Neural progenitor cell (in vitro differentiated cells): ENCODE measurements at regions not wholly inside any gene's neighbourhood (a gene's known extent, or its start where the extent isn't known, plus 50 kb on each side); places are given as distances from the start of the nearest gene placed in this dataset.
"Not testable (repeated sequence)": the region's sequence is repeated elsewhere in the genome, so short reads cannot be mapped to it uniquely, and the experiment has no call there.

Experiments used
- DNase-seq: peaks from one replicate; pipeline ENCODE4 v3.0.0-alpha.2; 2016; ENCODE audit warnings: low spot score
- H2AFZ ChIP-seq: fragments of 200-600 bp; sonication (generic); replicated peaks from 2 replicates; pipeline ENCODE4 v1.6.1; 2016; ENCODE audit warnings: antibody characterized with exemption
- H3F3A ChIP-seq: fragments of 200-600 bp; sonication (generic); 2 replicates; pipeline ENCODE4 v1.6.1; 2016; ENCODE audit warnings: antibody characterized with exemption, low read depth
- H3K27ac ChIP-seq: fragments of 200-600 bp; sonication (generic); 2 replicates; pipeline ENCODE4 v1.5.1; 2016; ENCODE audit warnings: mild to moderate bottlenecking
- H3K27me3 ChIP-seq: fragments of 200-600 bp; sonication (generic); 2 replicates; pipeline ENCODE4 v1.6.1; 2016; ENCODE audit warnings: mild to moderate bottlenecking, moderate library complexity
- H3K36me3 ChIP-seq: fragments of 200-600 bp; sonication (generic); 2 replicates; pipeline ENCODE4 v1.5.1; 2016
- H3K4me1 ChIP-seq: fragments of 200-600 bp; sonication (generic); 2 replicates; pipeline ENCODE4 v1.6.1; 2016; ENCODE audit warnings: mixed run types
- H3K4me2 ChIP-seq: fragments of 200-600 bp; sonication (generic); 2 replicates; pipeline ENCODE4 v1.6.1; 2016
- H3K4me3 ChIP-seq: fragments of 200-600 bp; sonication (generic); 2 replicates; pipeline ENCODE4 v1.5.1; 2016
- H3K79me2 ChIP-seq: fragments of 200-600 bp; sonication (generic); 2 replicates; pipeline ENCODE4 v1.6.1; 2016; ENCODE audit warnings: low read depth
- H3K9ac ChIP-seq: fragments of 200-600 bp; sonication (generic); 2 replicates; pipeline ENCODE4 v1.6.1; 2016
- H3K9me3 ChIP-seq: fragments of 200-600 bp; sonication (generic); 2 replicates; pipeline ENCODE4 v1.5.1; 2016; ENCODE audit warnings: low read depth
- H4K20me1 ChIP-seq: fragments of 200-600 bp; sonication (generic); 2 replicates; pipeline ENCODE4 v1.6.1; 2016; ENCODE audit warnings: low read depth
- H3K27ac Mint-ChIP-seq: 3 replicates; pipeline ENCODE4 v1.8.0; 2021; ENCODE audit warnings: mixed read lengths
- H3K27me3 Mint-ChIP-seq: 2 replicates; pipeline ENCODE4 v1.8.0; 2022; ENCODE audit warnings: low read depth, mild to moderate bottlenecking, inconsistent platforms, moderate library complexity, mixed read lengths; ENCODE audit not compliant: insufficient read depth
- H3K36me3 Mint-ChIP-seq: 3 replicates; pipeline ENCODE4 v1.8.0; 2021; ENCODE audit warnings: mixed read lengths
- H3K4me1 Mint-ChIP-seq: 3 replicates; pipeline ENCODE4 v1.8.0; 2021; ENCODE audit warnings: mixed read lengths
- H3K4me3 Mint-ChIP-seq: 3 replicates; pipeline ENCODE4 v1.8.0; 2021; ENCODE audit warnings: mild to moderate bottlenecking, moderate library complexity, mixed read lengths
- H3K9me3 Mint-ChIP-seq: 3 replicates; pipeline ENCODE4 v1.8.0; 2020; ENCODE audit warnings: mixed read lengths
- EZH2 ChIP-seq: fragments of 200-600 bp; sonication (generic); IDR thresholded peaks from 2 replicates; pipeline ENCODE4 v1.6.1; 2017; ENCODE audit warnings: antibody characterized with exemption, mild to moderate bottlenecking, moderate library complexity
- EZH2phosphoT487 ChIP-seq: fragments of 200-600 bp; sonication (generic); IDR thresholded peaks from 2 replicates; pipeline ENCODE4 v1.6.1; 2017; ENCODE audit warnings: antibody characterized with exemption
- TF ChIP-seq, protein P1 (sequence below): fragments of 200-600 bp; sonication (generic); IDR thresholded peaks from 2 replicates; pipeline ENCODE4 v1.5.1; 2017; ENCODE audit warnings: antibody characterized with exemption, mild to moderate bottlenecking

DNA sequence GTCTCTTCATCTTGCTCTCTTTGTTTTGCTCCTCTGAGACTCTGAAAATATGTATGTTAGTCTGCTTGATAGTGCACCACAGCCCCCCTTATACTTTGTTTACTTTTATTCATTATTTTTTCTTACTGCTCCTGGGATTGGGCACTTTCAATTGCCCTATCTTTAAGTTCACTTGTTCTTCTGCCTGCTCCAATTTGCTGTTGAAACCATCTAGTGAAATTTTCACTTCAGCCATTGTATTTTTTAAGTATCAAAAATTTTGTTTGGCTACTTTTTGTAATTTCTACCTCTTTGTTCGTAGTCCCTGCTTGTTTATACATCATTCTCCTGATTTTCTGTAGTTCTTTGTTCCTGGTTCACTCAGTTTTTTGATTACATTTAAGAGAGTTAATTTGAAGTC, 223.3 kb downstream of the SLC38A4 start:
- no peak overlapping the region for H3K9ac ChIP-seq
- H3K4me1 Mint-ChIP-seq: no peaks in the 10 kb centered on the region

DNA sequence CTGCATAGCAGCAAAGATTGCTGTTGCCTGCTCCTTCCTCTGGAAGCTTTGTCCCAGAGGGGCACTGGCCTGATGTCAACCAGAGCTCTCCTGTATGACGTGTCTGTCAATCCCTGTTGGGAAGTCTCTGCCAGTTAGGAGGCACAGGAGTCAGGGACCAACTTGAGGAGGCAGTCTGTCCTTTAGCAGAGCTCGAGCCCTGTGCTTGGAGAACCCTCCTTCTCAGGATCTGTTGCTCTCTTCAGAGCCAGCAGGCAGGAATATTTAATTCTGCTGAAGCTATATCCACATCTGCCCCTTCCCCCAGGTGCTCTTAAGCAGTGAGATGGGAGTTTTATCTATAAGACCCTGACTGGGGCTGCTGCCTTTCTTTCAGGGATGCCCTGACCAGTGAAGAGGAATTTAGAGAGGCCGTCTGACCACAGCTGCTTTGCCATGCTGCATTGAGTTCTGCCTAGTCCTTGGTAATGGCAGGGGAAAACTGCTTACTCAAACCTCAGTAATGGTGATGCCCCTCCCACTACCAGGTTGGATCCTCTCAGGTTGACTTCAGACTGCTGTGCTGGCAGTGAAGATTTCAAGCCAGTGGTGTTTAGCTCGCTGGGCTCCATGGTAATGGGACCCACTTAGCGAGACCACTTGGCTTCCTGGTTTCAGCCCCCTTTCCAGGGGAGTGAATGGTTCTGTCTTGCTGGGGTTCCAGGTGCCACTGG, 218.6 kb upstream of the SLC38A2 start:
- peaks cover 5% of the 10 kb centered on the region for H3K4me1 Mint-ChIP-seq
- Histone ChIP-seq H2AFZ (peak overlapping the region; percentile 78), H3K9me3 (no peaks in the 10 kb centered on the region), H4K20me1 (no peaks in the 10 kb centered on the region), H3K27ac (no peak overlapping the region), H3K4me2 (no peak overlapping the region), H3K9ac (no peak overlapping the region), H3F3A (no peaks in the 10 kb centered on the region), H3K36me3 (no peaks in the 10 kb centered on the region), H3K79me2 (no peaks in the 10 kb centered on the region), H3K27me3 (no peaks in the 10 kb centered on the region), H3K4me1 (peaks cover 5% of the 10 kb centered on the region), H3K4me3 (no peak overlapping the region)
- no peak overlapping the region for H3K4me3 Mint-ChIP-seq
- H3K27me3 Mint-ChIP-seq: no peaks in the 10 kb centered on the region
- DNase-seq: no peak
- no peak for TF ChIP-seq EZH2phosphoT487
- TF ChIP-seq, protein P1, sequence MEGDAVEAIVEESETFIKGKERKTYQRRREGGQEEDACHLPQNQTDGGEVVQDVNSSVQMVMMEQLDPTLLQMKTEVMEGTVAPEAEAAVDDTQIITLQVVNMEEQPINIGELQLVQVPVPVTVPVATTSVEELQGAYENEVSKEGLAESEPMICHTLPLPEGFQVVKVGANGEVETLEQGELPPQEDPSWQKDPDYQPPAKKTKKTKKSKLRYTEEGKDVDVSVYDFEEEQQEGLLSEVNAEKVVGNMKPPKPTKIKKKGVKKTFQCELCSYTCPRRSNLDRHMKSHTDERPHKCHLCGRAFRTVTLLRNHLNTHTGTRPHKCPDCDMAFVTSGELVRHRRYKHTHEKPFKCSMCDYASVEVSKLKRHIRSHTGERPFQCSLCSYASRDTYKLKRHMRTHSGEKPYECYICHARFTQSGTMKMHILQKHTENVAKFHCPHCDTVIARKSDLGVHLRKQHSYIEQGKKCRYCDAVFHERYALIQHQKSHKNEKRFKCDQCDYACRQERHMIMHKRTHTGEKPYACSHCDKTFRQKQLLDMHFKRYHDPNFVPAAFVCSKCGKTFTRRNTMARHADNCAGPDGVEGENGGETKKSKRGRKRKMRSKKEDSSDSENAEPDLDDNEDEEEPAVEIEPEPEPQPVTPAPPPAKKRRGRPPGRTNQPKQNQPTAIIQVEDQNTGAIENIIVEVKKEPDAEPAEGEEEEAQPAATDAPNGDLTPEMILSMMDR: no peak
- no peak for TF ChIP-seq EZH2
- H3K36me3 Mint-ChIP-seq: no peaks in the 10 kb centered on the region
- H3K27ac Mint-ChIP-seq: no peak overlapping the region
- peaks cover 10% of the 10 kb centered on the region for H3K9me3 Mint-ChIP-seq

More for the DNA sequence above, 223.3 kb downstream of the SLC38A4 start:
- TF ChIP-seq EZH2phosphoT487 (no peak), EZH2 (no peak)
- TF ChIP-seq, protein P1: no peak
- H3K4me3 ChIP-seq: no peak overlapping the region
- Mint-ChIP-seq H3K4me3 (no peak overlapping the region), H3K27ac (no peak overlapping the region), H3K36me3 (no peaks in the 10 kb centered on the region), H3K9me3 (peaks cover 17% of the 10 kb centered on the region), H3K27me3 (no peaks in the 10 kb centered on the region)
- H3K9me3 ChIP-seq: no peaks in the 10 kb centered on the region
- no peaks in the 10 kb centered on the region for H3K79me2 ChIP-seq
- H3K27ac ChIP-seq: no peak overlapping the region
- no peaks in the 10 kb centered on the region for H3F3A ChIP-seq
- no peaks in the 10 kb centered on the region for H3K4me1 ChIP-seq
- no peak overlapping the region for H2AFZ ChIP-seq
- H3K36me3 ChIP-seq: no peaks in the 10 kb centered on the region
- H4K20me1 ChIP-seq: no peaks in the 10 kb centered on the region
- DNase-seq: no peak
- no peak overlapping the region for H3K4me2 ChIP-seq
- no peaks in the 10 kb centered on the region for H3K27me3 ChIP-seq

DNA sequence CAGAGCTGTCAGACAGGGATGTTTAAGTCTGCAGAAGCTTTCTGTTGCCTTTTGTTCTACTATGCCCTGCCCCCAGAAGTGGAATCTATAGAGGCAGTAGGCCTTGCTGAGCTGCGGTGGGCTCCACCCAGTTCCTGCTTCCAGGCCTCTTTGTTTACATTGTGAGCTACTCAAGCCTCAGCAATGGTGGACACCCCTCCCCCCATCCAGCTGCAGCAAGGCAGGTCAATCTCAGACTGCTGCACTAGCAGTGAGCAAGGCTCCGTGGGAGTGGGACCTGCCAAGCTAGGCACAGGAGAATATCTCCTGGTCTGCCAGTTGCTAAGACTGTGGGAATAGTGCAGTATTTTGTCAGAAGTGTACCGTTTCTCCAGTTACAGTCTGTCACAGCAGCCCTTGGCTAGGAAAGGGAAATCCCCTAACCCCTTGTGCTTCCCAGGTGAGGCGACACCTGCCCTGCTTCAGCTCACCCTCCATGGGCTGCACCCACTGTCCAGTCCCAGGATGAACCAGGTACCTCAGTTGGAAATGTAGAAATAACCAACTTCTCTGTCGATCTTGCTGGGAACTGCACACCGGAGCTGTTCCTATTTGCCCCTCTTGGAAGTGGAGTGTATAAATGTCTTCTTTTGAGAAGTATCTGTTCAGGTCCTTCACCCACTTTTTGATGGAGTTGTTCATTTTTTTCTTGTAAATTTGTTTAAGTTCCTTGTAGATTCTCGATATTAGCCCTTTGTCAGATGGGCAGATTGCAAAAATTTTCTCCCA, 213.5 kb upstream of the SLC38A2 start:
- H3K9me3 ChIP-seq: peaks cover 6% of the 10 kb centered on the region
- no peaks in the 10 kb centered on the region for H4K20me1 ChIP-seq
- H3K4me1 ChIP-seq: peaks cover 15% of the 10 kb centered on the region
- Mint-ChIP-seq H3K27me3 (peaks cover 4% of the 10 kb centered on the region), H3K27ac (peak overlapping the region; percentile 38), H3K4me1 (peaks cover 14% of the 10 kb centered on the region), H3K9me3 (peaks cover 28% of the 10 kb centered on the region), H3K36me3 (peaks cover 4% of the 10 kb centered on the region), H3K4me3 (no peak overlapping the region)
- H2AFZ ChIP-seq: peak overlapping the region; percentile 63
- peak overlapping the region; percentile 5 for H3K4me3 ChIP-seq
- no peak overlapping the region for H3K9ac ChIP-seq
- TF ChIP-seq, protein P1: no peak
- TF ChIP-seq EZH2phosphoT487: no peak
- no peak for TF ChIP-seq EZH2
- peak overlapping the region; percentile 51 for H3K4me2 ChIP-seq
- no peaks in the 10 kb centered on the region for H3K36me3 ChIP-seq
- H3F3A ChIP-seq: peaks cover 7% of the 10 kb centered on the region
- peak overlapping the region; percentile 66 for H3K27ac ChIP-seq
- H3K79me2 ChIP-seq: no peaks in the 10 kb centered on the region
- DNase-seq: peak; percentile 88
- no peaks in the 10 kb centered on the region for H3K27me3 ChIP-seq

DNA sequence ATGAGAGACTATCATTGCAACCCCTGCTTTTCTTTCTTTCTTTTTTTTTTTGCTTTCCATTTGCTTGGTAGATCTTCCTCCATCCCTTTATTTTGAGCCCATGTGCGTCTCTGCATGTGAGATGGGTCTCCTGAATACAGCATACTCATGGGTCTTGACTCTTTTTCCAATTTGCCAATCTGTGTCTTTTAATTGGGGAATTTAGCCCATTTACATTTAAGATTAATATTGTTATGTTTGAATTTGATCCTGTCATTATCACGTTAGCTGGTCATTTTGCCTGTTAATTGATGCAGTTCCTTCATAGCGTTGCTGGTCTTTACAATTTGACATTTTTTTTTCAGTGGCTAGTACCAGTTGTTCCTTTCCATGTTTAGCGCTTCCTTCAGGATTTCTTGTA, 211.5 kb upstream of the SLC38A2 start:
- not testable (repeated sequence) for H3K27me3 ChIP-seq, H3K27ac Mint-ChIP-seq, H2AFZ ChIP-seq, H3K27ac ChIP-seq, DNase-seq, H3K4me2 ChIP-seq, H3K79me2 ChIP-seq, H3K36me3 ChIP-seq, H4K20me1 ChIP-seq, H3K27me3 Mint-ChIP-seq, H3F3A ChIP-seq, H3K36me3 Mint-ChIP-seq, H3K4me3 Mint-ChIP-seq, H3K4me3 ChIP-seq, H3K9ac ChIP-seq, H3K9me3 ChIP-seq
- peaks cover 15% of the 10 kb centered on the region for H3K4me1 ChIP-seq
- peaks cover 29% of the 10 kb centered on the region for H3K9me3 Mint-ChIP-seq
- H3K4me1 Mint-ChIP-seq: peaks cover 14% of the 10 kb centered on the region

DNA sequence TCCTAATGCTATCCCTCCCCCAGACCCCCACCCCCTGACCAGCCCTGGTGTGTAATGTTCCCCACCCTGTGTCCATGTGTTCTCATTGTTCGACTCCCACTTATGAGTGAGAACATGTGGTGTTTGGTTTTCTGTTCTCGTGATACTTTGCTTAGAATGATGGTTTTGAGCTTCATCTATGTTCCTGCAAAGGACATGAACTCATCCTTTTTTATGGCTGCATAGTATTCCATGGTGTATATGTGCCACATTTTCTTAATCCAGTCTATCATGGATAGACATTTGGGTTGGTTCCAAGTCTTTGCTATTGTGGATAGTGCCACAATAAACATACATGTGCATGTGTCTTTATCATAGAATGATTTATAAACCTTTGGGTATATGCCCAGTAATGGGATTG, 209.4 kb upstream of the SLC38A2 start:
- not testable (repeated sequence) for H3F3A ChIP-seq, H3K9ac ChIP-seq, H3K9me3 ChIP-seq, H3K4me2 ChIP-seq, H3K27me3 Mint-ChIP-seq, H4K20me1 ChIP-seq, H3K36me3 Mint-ChIP-seq, H3K4me3 ChIP-seq, H3K27ac ChIP-seq, H3K4me3 Mint-ChIP-seq, DNase-seq, H3K36me3 ChIP-seq, H3K27ac Mint-ChIP-seq, H2AFZ ChIP-seq, H3K79me2 ChIP-seq, H3K27me3 ChIP-seq
- Mint-ChIP-seq H3K4me1 (peaks cover 15% of the 10 kb centered on the region), H3K9me3 (peaks cover 29% of the 10 kb centered on the region)
- H3K4me1 ChIP-seq: peaks cover 15% of the 10 kb centered on the region
